ENCODE measurements at regions not wholly inside any gene's neighbourhood (a gene's known extent, or its start where the extent isn't known, plus 50 kb on each side); places are given as distances from the start of the nearest gene placed in this dataset.

DNA sequence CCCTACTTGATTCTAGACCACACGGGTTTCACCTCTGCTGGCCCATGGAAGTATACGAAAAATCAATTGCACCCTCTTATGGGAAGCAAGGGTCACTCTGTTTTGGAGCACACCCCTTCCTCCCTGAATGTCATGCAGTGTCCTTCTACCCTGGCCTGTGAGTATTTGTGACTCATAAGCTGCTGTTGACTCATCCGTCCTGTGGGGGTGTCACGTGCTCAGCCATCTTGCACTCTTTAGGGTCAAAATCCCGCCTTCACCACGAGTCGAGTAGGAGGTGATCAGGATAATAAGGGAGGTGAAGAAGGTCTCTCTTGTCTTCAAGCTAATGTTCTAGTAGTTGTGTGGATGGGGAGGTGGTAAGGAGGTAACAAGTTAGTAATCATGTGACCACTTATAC, 341.0 kb upstream of the EEF2KMT start:
- H3K4me3 Mint-ChIP-seq = no peak overlapping the region
- Histone ChIP-seq H3K4me1 (ENCODE audit: insufficient read depth) (peaks cover 5% of the 10 kb centered on the region), H2AFZ (no peak overlapping the region), H3F3A (replicated peaks; ENCODE audit: low read depth) (no peaks in the 10 kb centered on the region), H3K9me2 (ENCODE audit: insufficient read depth) (no peaks in the 10 kb centered on the region), H4K20me1 (replicated peaks; ENCODE audit: insufficient read depth) (no peaks in the 10 kb centered on the region), H3K79me2 (replicated peaks; ENCODE audit: insufficient read depth) (no peaks in the 10 kb centered on the region), H3K27ac (ENCODE audit: low read depth) (no peak overlapping the region), H3K27me3 (ENCODE audit: insufficient read depth) (no peaks in the 10 kb centered on the region), H3K4me2 (no peak overlapping the region), H3K4me3 (no peak overlapping the region), H3K36me3 (ENCODE audit: insufficient read depth) (no peaks in the 10 kb centered on the region)
- DNase-seq (ENCODE audit: low spot score) = no peak
- ATAC-seq = no peak
- H3K4me1 Mint-ChIP-seq = peaks cover 13% of the 10 kb centered on the region
- H3K27ac Mint-ChIP-seq = no peak overlapping the region
- H3K9me3 Mint-ChIP-seq = peaks cover 6% of the 10 kb centered on the region; the same call in 1 of the 3 replicates
- TF ChIP-seq ZNF331 (CRISPR knock-in tag; IDR thresholded peaks at IDR 0.05; ENCODE audit: low read depth) (no peak), NANOG (IDR thresholded peaks at IDR 0.05; ENCODE audit: borderline replicate concordance) (no peak), EZH2 (IDR thresholded peaks at IDR 0.05; ENCODE audit: low read depth, unreplicated experiment) (no peak), ZNF114 (CRISPR knock-in tag; IDR thresholded peaks at IDR 0.05) (no peak), CREB1 (CRISPR knock-in tag; IDR thresholded peaks at IDR 0.05; ENCODE audit: low read depth) (no peak), JUNB (IDR thresholded peaks at IDR 0.05; ENCODE audit: unreplicated experiment) (no peak), STAT1 (IDR thresholded peaks at IDR 0.05; ENCODE audit: unreplicated experiment) (no peak), POLR2AphosphoS5 (IDR thresholded peaks at IDR 0.05; ENCODE audit: low read depth) (no peak), EZH2phosphoT487 (IDR thresholded peaks at IDR 0.05; ENCODE audit: unreplicated experiment) (no peak)
- TF ChIP-seq, protein P1, sequence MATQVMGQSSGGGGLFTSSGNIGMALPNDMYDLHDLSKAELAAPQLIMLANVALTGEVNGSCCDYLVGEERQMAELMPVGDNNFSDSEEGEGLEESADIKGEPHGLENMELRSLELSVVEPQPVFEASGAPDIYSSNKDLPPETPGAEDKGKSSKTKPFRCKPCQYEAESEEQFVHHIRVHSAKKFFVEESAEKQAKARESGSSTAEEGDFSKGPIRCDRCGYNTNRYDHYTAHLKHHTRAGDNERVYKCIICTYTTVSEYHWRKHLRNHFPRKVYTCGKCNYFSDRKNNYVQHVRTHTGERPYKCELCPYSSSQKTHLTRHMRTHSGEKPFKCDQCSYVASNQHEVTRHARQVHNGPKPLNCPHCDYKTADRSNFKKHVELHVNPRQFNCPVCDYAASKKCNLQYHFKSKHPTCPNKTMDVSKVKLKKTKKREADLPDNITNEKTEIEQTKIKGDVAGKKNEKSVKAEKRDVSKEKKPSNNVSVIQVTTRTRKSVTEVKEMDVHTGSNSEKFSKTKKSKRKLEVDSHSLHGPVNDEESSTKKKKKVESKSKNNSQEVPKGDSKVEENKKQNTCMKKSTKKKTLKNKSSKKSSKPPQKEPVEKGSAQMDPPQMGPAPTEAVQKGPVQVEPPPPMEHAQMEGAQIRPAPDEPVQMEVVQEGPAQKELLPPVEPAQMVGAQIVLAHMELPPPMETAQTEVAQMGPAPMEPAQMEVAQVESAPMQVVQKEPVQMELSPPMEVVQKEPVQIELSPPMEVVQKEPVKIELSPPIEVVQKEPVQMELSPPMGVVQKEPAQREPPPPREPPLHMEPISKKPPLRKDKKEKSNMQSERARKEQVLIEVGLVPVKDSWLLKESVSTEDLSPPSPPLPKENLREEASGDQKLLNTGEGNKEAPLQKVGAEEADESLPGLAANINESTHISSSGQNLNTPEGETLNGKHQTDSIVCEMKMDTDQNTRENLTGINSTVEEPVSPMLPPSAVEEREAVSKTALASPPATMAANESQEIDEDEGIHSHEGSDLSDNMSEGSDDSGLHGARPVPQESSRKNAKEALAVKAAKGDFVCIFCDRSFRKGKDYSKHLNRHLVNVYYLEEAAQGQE (IDR thresholded peaks at IDR 0.05; ENCODE audit: unreplicated experiment) = no peak
- TF ChIP-seq, protein P2, sequence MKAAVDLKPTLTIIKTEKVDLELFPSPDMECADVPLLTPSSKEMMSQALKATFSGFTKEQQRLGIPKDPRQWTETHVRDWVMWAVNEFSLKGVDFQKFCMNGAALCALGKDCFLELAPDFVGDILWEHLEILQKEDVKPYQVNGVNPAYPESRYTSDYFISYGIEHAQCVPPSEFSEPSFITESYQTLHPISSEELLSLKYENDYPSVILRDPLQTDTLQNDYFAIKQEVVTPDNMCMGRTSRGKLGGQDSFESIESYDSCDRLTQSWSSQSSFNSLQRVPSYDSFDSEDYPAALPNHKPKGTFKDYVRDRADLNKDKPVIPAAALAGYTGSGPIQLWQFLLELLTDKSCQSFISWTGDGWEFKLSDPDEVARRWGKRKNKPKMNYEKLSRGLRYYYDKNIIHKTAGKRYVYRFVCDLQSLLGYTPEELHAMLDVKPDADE (IDR thresholded peaks at IDR 0.05) = no peak
- TF ChIP-seq, protein P3, sequence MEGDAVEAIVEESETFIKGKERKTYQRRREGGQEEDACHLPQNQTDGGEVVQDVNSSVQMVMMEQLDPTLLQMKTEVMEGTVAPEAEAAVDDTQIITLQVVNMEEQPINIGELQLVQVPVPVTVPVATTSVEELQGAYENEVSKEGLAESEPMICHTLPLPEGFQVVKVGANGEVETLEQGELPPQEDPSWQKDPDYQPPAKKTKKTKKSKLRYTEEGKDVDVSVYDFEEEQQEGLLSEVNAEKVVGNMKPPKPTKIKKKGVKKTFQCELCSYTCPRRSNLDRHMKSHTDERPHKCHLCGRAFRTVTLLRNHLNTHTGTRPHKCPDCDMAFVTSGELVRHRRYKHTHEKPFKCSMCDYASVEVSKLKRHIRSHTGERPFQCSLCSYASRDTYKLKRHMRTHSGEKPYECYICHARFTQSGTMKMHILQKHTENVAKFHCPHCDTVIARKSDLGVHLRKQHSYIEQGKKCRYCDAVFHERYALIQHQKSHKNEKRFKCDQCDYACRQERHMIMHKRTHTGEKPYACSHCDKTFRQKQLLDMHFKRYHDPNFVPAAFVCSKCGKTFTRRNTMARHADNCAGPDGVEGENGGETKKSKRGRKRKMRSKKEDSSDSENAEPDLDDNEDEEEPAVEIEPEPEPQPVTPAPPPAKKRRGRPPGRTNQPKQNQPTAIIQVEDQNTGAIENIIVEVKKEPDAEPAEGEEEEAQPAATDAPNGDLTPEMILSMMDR (conservative IDR thresholded peaks at IDR 0.05; ENCODE audit: low read depth in 2 of 2) = no peak
- TF ChIP-seq, protein P4, sequence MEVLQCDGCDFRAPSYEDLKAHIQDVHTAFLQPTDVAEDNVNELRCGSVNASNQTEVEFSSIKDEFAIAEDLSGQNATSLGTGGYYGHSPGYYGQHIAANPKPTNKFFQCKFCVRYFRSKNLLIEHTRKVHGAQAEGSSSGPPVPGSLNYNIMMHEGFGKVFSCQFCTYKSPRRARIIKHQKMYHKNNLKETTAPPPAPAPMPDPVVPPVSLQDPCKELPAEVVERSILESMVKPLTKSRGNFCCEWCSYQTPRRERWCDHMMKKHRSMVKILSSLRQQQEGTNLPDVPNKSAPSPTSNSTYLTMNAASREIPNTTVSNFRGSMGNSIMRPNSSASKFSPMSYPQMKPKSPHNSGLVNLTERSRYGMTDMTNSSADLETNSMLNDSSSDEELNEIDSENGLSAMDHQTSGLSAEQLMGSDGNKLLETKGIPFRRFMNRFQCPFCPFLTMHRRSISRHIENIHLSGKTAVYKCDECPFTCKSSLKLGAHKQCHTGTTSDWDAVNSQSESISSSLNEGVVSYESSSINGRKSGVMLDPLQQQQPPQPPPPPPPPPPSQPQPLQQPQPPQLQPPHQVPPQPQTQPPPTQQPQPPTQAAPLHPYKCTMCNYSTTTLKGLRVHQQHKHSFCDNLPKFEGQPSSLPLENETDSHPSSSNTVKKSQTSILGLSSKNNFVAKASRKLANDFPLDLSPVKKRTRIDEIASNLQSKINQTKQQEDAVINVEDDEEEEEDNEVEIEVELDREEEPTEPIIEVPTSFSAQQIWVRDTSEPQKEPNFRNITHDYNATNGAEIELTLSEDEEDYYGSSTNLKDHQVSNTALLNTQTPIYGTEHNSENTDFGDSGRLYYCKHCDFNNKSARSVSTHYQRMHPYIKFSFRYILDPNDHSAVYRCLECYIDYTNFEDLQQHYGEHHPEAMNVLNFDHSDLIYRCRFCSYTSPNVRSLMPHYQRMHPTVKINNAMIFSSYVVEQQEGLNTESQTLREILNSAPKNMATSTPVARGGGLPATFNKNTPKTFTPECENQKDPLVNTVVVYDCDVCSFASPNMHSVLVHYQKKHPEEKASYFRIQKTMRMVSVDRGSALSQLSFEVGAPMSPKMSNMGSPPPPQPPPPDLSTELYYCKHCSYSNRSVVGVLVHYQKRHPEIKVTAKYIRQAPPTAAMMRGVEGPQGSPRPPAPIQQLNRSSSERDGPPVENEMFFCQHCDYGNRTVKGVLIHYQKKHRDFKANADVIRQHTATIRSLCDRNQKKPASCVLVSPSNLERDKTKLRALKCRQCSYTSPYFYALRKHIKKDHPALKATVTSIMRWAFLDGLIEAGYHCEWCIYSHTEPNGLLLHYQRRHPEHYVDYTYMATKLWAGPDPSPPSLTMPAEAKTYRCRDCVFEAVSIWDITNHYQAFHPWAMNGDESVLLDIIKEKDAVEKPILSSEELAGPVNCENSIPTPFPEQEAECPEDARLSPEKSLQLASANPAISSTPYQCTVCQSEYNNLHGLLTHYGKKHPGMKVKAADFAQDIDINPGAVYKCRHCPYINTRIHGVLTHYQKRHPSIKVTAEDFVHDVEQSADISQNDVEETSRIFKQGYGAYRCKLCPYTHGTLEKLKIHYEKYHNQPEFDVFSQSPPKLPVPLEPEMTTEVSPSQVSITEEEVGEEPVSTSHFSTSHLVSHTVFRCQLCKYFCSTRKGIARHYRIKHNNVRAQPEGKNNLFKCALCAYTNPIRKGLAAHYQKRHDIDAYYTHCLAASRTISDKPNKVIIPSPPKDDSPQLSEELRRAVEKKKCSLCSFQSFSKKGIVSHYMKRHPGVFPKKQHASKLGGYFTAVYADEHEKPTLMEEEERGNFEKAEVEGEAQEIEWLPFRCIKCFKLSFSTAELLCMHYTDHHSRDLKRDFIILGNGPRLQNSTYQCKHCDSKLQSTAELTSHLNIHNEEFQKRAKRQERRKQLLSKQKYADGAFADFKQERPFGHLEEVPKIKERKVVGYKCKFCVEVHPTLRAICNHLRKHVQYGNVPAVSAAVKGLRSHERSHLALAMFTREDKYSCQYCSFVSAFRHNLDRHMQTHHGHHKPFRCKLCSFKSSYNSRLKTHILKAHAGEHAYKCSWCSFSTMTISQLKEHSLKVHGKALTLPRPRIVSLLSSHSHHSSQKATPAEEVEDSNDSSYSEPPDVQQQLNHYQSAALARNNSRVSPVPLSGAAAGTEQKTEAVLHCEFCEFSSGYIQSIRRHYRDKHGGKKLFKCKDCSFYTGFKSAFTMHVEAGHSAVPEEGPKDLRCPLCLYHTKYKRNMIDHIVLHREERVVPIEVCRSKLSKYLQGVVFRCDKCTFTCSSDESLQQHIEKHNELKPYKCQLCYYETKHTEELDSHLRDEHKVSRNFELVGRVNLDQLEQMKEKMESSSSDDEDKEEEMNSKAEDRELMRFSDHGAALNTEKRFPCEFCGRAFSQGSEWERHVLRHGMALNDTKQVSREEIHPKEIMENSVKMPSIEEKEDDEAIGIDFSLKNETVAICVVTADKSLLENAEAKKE (CRISPR knock-in tag; IDR thresholded peaks at IDR 0.05) = no peak
- H3K27me3 Mint-ChIP-seq (ENCODE audit: insufficient read depth, low read depth, poor library complexity) = peaks cover 4% of the 10 kb centered on the region
- H3K36me3 Mint-ChIP-seq (ENCODE audit: low read depth) = peaks cover 5% of the 10 kb centered on the region; the same call in 2 of the 3 replicates
